ENCODE measurements at regions not wholly inside any gene's neighbourhood (a gene's known extent, or its start where the extent isn't known, plus 50 kb on each side); places are given as distances from the start of the nearest gene placed in this dataset.

- no peak for TF ChIP-seq ZNF274 (IDR thresholded peaks at IDR 0.05; ENCODE audit: low read depth, low read length)
- TF ChIP-seq SUZ12 (IDR thresholded peaks at IDR 0.05; ENCODE audit: extremely low read depth, insufficient read depth, insufficient read length), result no peak
Measured at GRCh38 chr4:20627866-20628265, 72.4 kb upstream of the PACRGL start.
